GM18498 (cell line): ENCODE measurements at regions not wholly inside any gene's neighbourhood (a gene's known extent, or its start where the extent isn't known, plus 50 kb on each side); places are given as distances from the start of the nearest gene placed in this dataset.

Experiments used
- ATAC-seq: cut with Tn5 transposase; IDR thresholded peaks from one replicate; pipeline ENCODE4 v1.9.1; 2021; ENCODE audit warnings: mild to moderate bottlenecking, moderate library complexity; ENCODE audit not compliant: unreplicated experiment

- no peak for ATAC-seq
Observed at GRCh38 chr7:47691988-47692387, 110.1 kb upstream of the TNS3 start.

- no peak for ATAC-seq
Observed at GRCh38 chr7:47690902-47691558, 109.1 kb upstream of the TNS3 start.

GRCh38 chr7:47689558-47689957, 107.6 kb upstream of the TNS3 start:
- no peak for ATAC-seq

- ATAC-seq = no peak
Observed at GRCh38 chr7:47688311-47689100, 106.6 kb upstream of the TNS3 start.

GRCh38 chr7:47685712-47686376, 103.9 kb upstream of the TNS3 start:
- no peak for ATAC-seq

DNA sequence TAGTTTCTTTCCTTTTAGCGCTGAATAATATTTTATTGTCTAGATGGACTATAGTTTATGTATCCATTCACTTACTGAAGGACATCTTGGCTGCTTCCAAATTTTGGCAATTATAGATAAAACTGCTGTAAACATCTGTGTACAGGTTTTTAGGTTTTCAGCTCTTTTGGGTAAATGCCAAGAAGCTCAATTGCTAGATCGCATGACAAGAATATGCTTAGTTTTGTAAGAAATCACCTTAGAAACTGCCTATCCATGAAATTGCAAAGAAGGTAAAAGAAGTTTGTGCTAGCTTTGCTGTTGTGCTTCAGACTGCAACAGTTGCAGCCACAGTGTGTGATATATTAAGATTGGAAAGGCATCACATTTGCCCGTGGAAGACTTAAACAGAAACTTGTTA, 103.2 kb upstream of the TNS3 start:
- no peak for ATAC-seq

DNA sequence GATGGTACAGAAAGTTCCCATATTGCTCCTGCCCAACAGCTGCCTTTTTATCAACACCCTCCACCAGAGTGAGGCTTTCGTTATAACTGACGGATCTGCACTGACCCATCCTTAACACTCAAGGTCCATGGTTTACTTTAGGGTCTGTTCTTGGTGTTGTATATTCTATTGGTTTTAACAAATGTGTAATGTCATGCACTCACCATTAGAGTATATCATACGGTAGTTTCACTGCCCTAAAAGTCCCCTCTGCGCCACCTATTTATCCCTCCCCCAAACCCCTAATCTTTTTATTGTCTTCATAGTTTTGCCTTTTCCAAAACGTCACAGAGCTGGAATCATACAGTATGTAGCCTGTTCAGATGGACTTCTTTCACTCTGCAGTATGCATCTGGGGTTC, 102.8 kb upstream of the TNS3 start:
- ATAC-seq = no peak

DNA sequence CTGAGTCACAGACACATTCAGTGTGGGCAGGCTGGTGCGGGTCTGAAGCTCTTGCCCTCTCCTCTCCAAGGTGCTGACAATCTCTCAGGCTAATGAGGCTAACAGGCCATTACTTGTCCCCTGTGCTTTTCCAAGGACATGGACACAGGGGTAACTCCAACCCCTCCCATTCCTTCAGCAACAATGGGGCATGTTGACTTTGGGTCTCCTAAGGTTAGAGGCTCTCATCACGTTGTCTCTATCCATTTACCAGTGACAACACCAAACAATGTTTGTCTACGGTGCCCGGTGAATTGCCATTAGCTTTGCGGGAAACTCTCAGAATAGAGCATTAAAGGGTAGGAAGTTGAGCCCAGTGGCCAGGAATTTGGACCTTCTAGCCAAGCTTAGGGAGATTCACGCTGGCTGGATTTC, 101.6 kb upstream of the TNS3 start:
- no peak for ATAC-seq

DNA sequence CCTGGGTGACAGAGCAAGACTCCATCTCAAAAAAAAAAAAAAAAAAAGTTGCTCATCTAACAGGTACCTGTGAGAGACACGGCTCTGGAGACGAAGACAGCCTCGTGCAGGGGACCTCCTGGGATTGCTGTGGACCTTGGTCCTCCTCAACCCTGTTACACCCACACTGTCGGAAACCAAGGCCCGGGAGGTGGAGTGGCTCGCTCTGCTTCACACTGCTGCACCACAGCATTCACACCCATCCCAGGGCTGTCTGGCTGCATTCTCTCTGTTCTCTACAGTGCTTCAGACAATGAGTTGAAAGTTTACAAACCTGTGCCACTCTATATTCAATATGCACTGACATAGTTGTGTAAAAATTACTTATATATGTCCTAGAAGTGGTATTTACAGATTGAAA, 101.0 kb upstream of the TNS3 start:
- ATAC-seq = no peak

- no peak for ATAC-seq
Observed at GRCh38 chr7:47681249-47681810, 99.4 kb upstream of the TNS3 start.

GRCh38 chr7:47678641-47679380, 96.9 kb upstream of the TNS3 start:
- no peak for ATAC-seq

DNA sequence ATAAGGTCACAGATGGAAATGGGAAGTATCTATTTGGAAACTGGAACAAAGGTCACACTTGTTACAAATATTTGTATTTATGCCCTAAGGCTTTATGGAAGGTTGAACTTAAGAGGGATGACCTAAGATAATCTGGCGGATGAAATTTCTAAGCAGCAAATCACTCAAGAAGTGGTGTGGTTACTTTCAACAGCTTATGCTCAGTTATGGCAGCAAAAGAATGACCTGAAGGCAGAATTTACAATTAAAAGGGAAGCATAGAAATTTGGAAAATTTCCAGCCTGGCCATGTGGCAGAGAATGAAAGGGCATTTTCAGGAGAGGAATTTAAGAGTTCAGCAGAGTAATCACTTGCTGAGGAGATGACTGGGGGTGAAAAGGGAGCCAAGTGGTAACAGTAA, 95.8 kb upstream of the TNS3 start:
- ATAC-seq = no peak

DNA sequence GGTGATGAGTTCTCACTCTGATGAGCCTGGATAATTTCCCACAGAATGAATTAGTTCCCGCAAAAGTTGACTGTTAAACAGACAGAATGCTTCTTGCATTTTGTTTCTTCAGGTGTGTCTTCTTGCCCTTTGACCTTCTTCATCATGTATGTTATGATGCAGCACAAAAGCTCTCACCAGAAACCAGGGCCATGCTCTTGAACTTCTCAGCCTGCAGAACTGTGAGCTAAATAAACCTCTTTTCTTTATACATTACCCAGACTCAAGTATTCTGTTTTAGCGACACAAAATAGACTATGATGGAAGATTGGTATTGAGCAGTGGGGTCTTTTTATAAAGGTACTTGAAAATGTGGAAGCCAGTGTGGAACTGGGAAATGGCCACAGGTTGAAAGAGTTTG, 95.2 kb upstream of the TNS3 start:
- ATAC-seq = no peak

- ATAC-seq = no peak
Observed at GRCh38 chr7:47672977-47673381, 91.1 kb upstream of the TNS3 start.

DNA sequence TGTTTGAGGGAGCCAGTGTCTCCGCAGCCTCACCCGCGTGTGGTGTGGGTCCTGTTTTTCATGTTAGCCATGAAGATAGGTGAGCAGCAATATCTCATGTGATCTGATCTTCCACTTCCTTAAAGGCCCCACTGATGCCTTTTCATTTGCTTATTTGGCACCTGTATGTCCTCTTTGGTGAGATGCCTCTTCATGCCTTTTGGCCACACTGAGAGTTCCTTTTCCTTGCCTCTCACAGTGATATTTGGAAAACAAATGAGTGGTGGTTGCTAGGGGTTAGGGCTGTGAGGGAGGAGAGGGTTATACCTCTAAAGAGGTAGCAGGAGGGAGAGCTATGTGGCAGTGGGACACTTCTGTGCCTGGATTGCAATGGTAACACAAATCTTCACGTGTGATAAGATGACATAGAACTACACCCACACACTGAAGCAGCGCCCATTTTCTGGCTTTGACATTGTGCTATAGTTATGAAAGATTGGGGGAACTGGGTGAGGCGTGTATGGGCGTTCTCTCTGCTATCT, 90.4 kb upstream of the TNS3 start:
- no peak for ATAC-seq

- no peak for ATAC-seq
Observed at GRCh38 chr7:47671358-47671757, 89.4 kb upstream of the TNS3 start.

GRCh38 chr7:47670729-47671128, 88.8 kb upstream of the TNS3 start:
- ATAC-seq = peak; percentile 88

DNA sequence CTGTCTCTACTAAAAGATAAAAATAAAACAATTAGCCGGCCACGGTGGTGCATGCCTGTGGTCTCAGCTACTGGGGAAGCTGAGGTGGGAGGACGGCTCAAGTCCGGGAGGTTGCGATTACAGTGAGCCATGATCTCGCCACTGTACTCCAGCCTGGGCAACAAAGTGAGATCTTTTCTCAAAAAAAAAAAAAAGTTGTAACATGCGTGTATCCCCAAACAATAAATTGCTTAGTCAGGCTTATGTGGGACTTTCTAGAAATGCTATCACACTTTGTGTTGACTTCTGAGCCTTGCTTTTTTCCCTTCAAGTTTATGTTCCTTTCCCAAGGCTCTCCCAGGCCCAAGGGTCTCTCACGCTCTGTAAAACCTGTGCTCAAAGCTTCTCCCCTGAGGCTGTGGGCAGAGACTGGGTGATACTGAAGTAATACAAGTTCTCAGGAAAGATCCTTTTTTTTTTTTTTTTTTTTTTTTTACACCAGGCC, 88.0 kb upstream of the TNS3 start:
- no peak for ATAC-seq

DNA sequence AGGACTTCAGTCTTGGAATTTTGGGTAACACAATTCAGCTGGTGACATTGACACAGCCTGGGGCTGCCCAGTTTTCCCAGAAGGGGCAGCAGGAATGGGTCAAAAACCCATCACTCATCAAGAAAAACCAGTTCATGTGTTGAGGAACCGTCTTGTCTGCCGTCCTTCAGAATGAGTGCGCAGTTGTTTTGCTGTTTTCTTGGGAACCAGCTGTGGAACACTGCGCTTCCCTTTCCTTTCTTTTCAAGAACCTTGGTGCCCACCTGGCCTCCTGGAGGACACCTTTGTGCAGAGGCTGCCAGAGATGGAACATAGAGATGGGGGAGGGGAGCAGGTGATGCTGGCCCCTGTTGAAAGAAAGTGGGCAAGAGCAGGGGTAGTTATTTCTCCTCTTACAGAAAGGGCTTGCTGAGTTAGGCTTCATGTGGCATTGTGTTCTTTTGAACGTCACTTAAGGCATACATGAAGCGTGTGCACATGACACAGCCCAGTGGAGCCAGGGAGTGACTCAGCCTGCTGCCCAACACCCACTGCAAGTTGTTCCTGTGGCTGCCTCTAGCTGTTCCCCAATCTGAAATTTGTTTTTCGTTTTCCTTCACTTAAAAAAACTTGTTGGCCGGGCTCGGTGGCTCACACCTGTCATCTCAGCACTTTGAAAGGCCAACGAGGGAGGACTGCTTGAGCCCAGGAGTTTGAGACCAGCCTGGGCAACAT, 87.4 kb upstream of the TNS3 start:
- ATAC-seq = peak; percentile 68
